HG02884 (cell line): ENCODE measurements at regions not wholly inside any gene's neighbourhood (a gene's known extent, or its start where the extent isn't known, plus 50 kb on each side); places are given as distances from the start of the nearest gene placed in this dataset.

Source experiments
- ATAC-seq: cut with Tn5 transposase; IDR thresholded peaks from one replicate; pipeline ENCODE4 v1.9.1; 2021; ENCODE audit warnings: mild to moderate bottlenecking, moderate library complexity; ENCODE audit not compliant: unreplicated experiment

- no peak for ATAC-seq
Measured at GRCh38 chr4:36779601-36780000, 464.9 kb upstream of the NWD2 start.

- no peak for ATAC-seq
Measured at GRCh38 chr4:36785973-36786372, 458.6 kb upstream of the NWD2 start.

GRCh38 chr4:36786519-36786918, 458.0 kb upstream of the NWD2 start:
- no peak for ATAC-seq

- no peak for ATAC-seq
Measured at GRCh38 chr4:36794716-36795115, 449.8 kb upstream of the NWD2 start.

GRCh38 chr4:36812149-36812548, 432.4 kb upstream of the NWD2 start:
- ATAC-seq = no peak

GRCh38 chr4:36815536-36815935, 429.0 kb upstream of the NWD2 start:
- no peak for ATAC-seq

- ATAC-seq = no peak
Measured at GRCh38 chr4:36823199-36823967, 421.2 kb upstream of the NWD2 start.

- ATAC-seq = no peak
Measured at GRCh38 chr4:36824682-36825081, 419.9 kb upstream of the NWD2 start.

- no peak for ATAC-seq
Measured at GRCh38 chr4:36835246-36835645, 409.3 kb upstream of the NWD2 start.

GRCh38 chr4:36841583-36842326, 402.8 kb upstream of the NWD2 start:
- peak; percentile 48 for ATAC-seq

GRCh38 chr4:36844448-36844847, 400.1 kb upstream of the NWD2 start:
- ATAC-seq = peak; percentile 39

GRCh38 chr4:36852856-36853255, 391.7 kb upstream of the NWD2 start:
- no peak for ATAC-seq

- ATAC-seq = peak; percentile 84
Measured at GRCh38 chr4:36854554-36854953, 390.0 kb upstream of the NWD2 start.

- ATAC-seq = no peak
Measured at GRCh38 chr4:36863601-36864000, 380.9 kb upstream of the NWD2 start.

GRCh38 chr4:36870121-36870520, 374.4 kb upstream of the NWD2 start:
- peak; percentile 59 for ATAC-seq

- ATAC-seq = no peak
Measured at GRCh38 chr4:36872679-36873078, 371.9 kb upstream of the NWD2 start.

- ATAC-seq = no peak
Measured at GRCh38 chr4:36884151-36884550, 360.4 kb upstream of the NWD2 start.

GRCh38 chr4:36891971-36892370, 352.6 kb upstream of the NWD2 start:
- ATAC-seq = no peak

- ATAC-seq = no peak
Measured at GRCh38 chr4:36900446-36900987, 344.0 kb upstream of the NWD2 start.

GRCh38 chr4:36904823-36905222, 339.7 kb upstream of the NWD2 start:
- no peak for ATAC-seq

GRCh38 chr4:36914106-36914505, 330.4 kb upstream of the NWD2 start:
- ATAC-seq = no peak

- ATAC-seq = no peak
Measured at GRCh38 chr4:36915717-36916116, 328.8 kb upstream of the NWD2 start.
